WTC11 (cell line): ENCODE measurements at regions not wholly inside any gene's neighbourhood (a gene's known extent, or its start where the extent isn't known, plus 50 kb on each side); places are given as distances from the start of the nearest gene placed in this dataset.

ENCODE experiments used
- ATAC-seq: fragments of 200-7000 bp; cut with Tn5 transposase; 2 replicates; pipeline ENCODE4 v1.10.0; 2021; ENCODE audit warnings: mild to moderate bottlenecking, moderate library complexity
- CTCF ChIA-PET: fragments of 300-600 bp; sonication (Branson Sonifier 250); formaldehyde crosslinking; loops from one replicate; lab custom pipeline; 2021; ENCODE audit warnings: antibody characterized with exemption; lab: Charles Lee
- POLR2A ChIA-PET: fragments of 350-600 bp; sonication (Branson Sonifier 250); formaldehyde crosslinking; loops from one replicate; lab custom pipeline; 2021; ENCODE audit warnings: antibody characterized with exemption; lab: Charles Lee
- DNase-seq: peaks from one replicate; pipeline ENCODE4 v3.0.0; 2021; ENCODE audit warnings: low spot score
- H3K27ac Mint-ChIP-seq: 2 replicates; pipeline ENCODE4 v1.8.0; 2021; ENCODE audit warnings: mixed read lengths
- H3K27me3 Mint-ChIP-seq: 2 replicates; pipeline ENCODE4 v1.8.0; 2021; ENCODE audit warnings: low read depth, mild to moderate bottlenecking, moderate library complexity, mixed read lengths
- H3K36me3 Mint-ChIP-seq: 2 replicates; pipeline ENCODE4 v1.8.0; 2021; ENCODE audit warnings: mixed read lengths
- H3K4me1 Mint-ChIP-seq: 2 replicates; pipeline ENCODE4 v1.8.0; 2022; ENCODE audit warnings: mixed read lengths
- H3K4me3 Mint-ChIP-seq: 2 replicates; pipeline ENCODE4 v1.8.0; 2021; ENCODE audit warnings: mild to moderate bottlenecking, moderate library complexity, mixed read lengths
- H3K9me3 Mint-ChIP-seq: 2 replicates; pipeline ENCODE4 v1.8.0; 2021; ENCODE audit warnings: mixed read lengths
- ATF3 ChIP-seq: sonication (generic); formaldehyde crosslinking; conservative IDR thresholded peaks from 2 replicates; pipeline ENCODE4 v1.8.1; 2022; ENCODE audit warnings: mild to moderate bottlenecking, missing genetic modification reagents
- ATF6 ChIP-seq: sonication (generic); formaldehyde crosslinking; IDR thresholded peaks from 2 replicates; pipeline ENCODE4 v1.8.1; 2023; ENCODE audit warnings: mild to moderate bottlenecking, missing genetic modification reagents
- CDX4 ChIP-seq: fragments of 250-450 bp; sonication (Bioruptor Pico); IDR thresholded peaks from 2 replicates; pipeline ENCODE4 v1.9.0; 2021; ENCODE audit warnings: moderate library complexity, mild to moderate bottlenecking, inconsistent platforms, borderline replicate concordance
- CREB1 ChIP-seq: sonication (generic); formaldehyde crosslinking; IDR thresholded peaks from 2 replicates; pipeline ENCODE4 v1.8.0; 2023; ENCODE audit warnings: mild to moderate bottlenecking, missing genetic modification reagents
- FOXJ3 ChIP-seq: sonication (generic); formaldehyde crosslinking; IDR thresholded peaks from 2 replicates; pipeline ENCODE4 v1.9.0; 2021; ENCODE audit warnings: missing genetic modification reagents, mild to moderate bottlenecking, borderline replicate concordance
- FOXK1 ChIP-seq: sonication (generic); formaldehyde crosslinking; IDR thresholded peaks from 2 replicates; pipeline ENCODE4 v1.8.0; 2022; ENCODE audit warnings: mild to moderate bottlenecking, moderate library complexity, missing genetic modification reagents
- FOXP1 ChIP-seq: sonication (generic); formaldehyde crosslinking; IDR thresholded peaks from 2 replicates; pipeline ENCODE4 v1.8.0; 2022; ENCODE audit warnings: missing genetic modification reagents, mild to moderate bottlenecking, moderate library complexity, borderline replicate concordance
- GABPB1 ChIP-seq: sonication (generic); formaldehyde crosslinking; IDR thresholded peaks from 2 replicates; pipeline ENCODE4 v1.8.1; 2023; ENCODE audit warnings: mild to moderate bottlenecking, missing genetic modification reagents
- IRF2 ChIP-seq: sonication (generic); formaldehyde crosslinking; IDR thresholded peaks from 2 replicates; pipeline ENCODE4 v1.8.0; 2022; ENCODE audit warnings: low read depth, missing genetic modification reagents, borderline replicate concordance
- KAT7 ChIP-seq: sonication (generic); formaldehyde crosslinking; IDR thresholded peaks from 2 replicates; pipeline ENCODE4 v1.8.1; 2023; ENCODE audit warnings: missing genetic modification reagents, mild to moderate bottlenecking, borderline replicate concordance
- NR2C2 ChIP-seq: sonication (generic); formaldehyde crosslinking; IDR thresholded peaks from 2 replicates; pipeline ENCODE4 v1.8.0; 2022; ENCODE audit warnings: mild to moderate bottlenecking, missing genetic modification reagents
- OVOL2 ChIP-seq: fragments of 250-450 bp; sonication (Bioruptor Pico); IDR thresholded peaks from 2 replicates; pipeline ENCODE4 v1.9.0; 2021; ENCODE audit warnings: mild to moderate bottlenecking, borderline replicate concordance
- RORB ChIP-seq: fragments of 250-450 bp; sonication (Bioruptor Pico); IDR thresholded peaks from 2 replicates; pipeline ENCODE4 v1.9.0; 2021; ENCODE audit warnings: mild to moderate bottlenecking
- ZBTB43 ChIP-seq: sonication (generic); formaldehyde crosslinking; IDR thresholded peaks from 2 replicates; pipeline ENCODE4 v1.8.1; 2023; ENCODE audit warnings: mild to moderate bottlenecking, missing genetic modification reagents
- ZNF138 ChIP-seq: sonication (generic); formaldehyde crosslinking; conservative IDR thresholded peaks from 2 replicates; pipeline ENCODE4 v1.8.1; 2022; ENCODE audit warnings: mild to moderate bottlenecking, moderate library complexity, missing genetic modification reagents
- ZNF232 ChIP-seq: sonication (generic); formaldehyde crosslinking; IDR thresholded peaks from 2 replicates; pipeline ENCODE4 v1.8.0; 2022; ENCODE audit warnings: mild to moderate bottlenecking, missing genetic modification reagents
- ZNF423 ChIP-seq: fragments of 250-450 bp; sonication (Bioruptor Pico); IDR thresholded peaks from 2 replicates; pipeline ENCODE4 v2.1.2; 2022; ENCODE audit warnings: mild to moderate bottlenecking, moderate library complexity
- ZNF425 ChIP-seq: fragments of 250-450 bp; sonication (Bioruptor Pico); conservative IDR thresholded peaks from 2 replicates; pipeline ENCODE4 v1.9.0; 2021; ENCODE audit warnings: mild to moderate bottlenecking
- ZNF532 ChIP-seq: fragments of 250-450 bp; sonication (Bioruptor Pico); IDR thresholded peaks from 2 replicates; pipeline ENCODE4 v1.9.0; 2021; ENCODE audit warnings: mild to moderate bottlenecking, borderline replicate concordance

- Mint-ChIP-seq H3K27ac (no peak overlapping the region), H3K9me3 (no peaks in the 10 kb centered on the region), H3K36me3 (no peaks in the 10 kb centered on the region), H3K4me1 (peaks cover 8% of the 10 kb centered on the region), H3K27me3 (peaks cover 1% of the 10 kb centered on the region; the same call in 1 of the 2 replicates), H3K4me3 (no peak overlapping the region)
- DNase-seq = no peak
- CTCF ChIA-PET = no interaction called here
- POLR2A ChIA-PET = no interaction called here
- TF ChIP-seq FOXP1 (CRISPR knock-in tag) = no peak
- TF ChIP-seq GABPB1 (CRISPR knock-in tag) = no peak
- no peak for TF ChIP-seq FOXK1
- no peak for TF ChIP-seq IRF2 (CRISPR knock-in tag)
- TF ChIP-seq ATF3 (CRISPR knock-in tag) = no peak
- TF ChIP-seq ZNF425 = no peak
- TF ChIP-seq ATF6 (CRISPR knock-in tag) = no peak
- TF ChIP-seq CDX4 (CRISPR knock-in tag) = no peak
- TF ChIP-seq CREB1 (CRISPR knock-in tag) = no peak
- no peak for TF ChIP-seq NR2C2 (CRISPR knock-in tag)
- no peak for TF ChIP-seq OVOL2
- no peak for TF ChIP-seq KAT7 (CRISPR knock-in tag)
- TF ChIP-seq ZNF138 (CRISPR knock-in tag) = no peak
- peak; percentile 79 for ATAC-seq
Observed at GRCh38 chr20:40777653-40778052, 88.6 kb upstream of the MAFB start.

- TF ChIP-seq ZNF232 = no peak
- no peak for TF ChIP-seq FOXP1 (CRISPR knock-in tag)
- Mint-ChIP-seq H3K4me3 (no peak overlapping the region), H3K27me3 (peaks cover 2% of the 10 kb centered on the region; the same call in 1 of the 2 replicates), H3K9me3 (no peaks in the 10 kb centered on the region), H3K36me3 (no peaks in the 10 kb centered on the region), H3K27ac (no peak overlapping the region), H3K4me1 (peaks cover 8% of the 10 kb centered on the region)
- ATAC-seq (no peak), DNase-seq (no peak)
- CTCF ChIA-PET = interaction anchor here (0.9 to 1.5 kb wide), 3 partner anchors 33 to 167 kb away, joined by 3 to 4 read pairs (median 4); no protein-coding TSS in a partner anchor
- POLR2A ChIA-PET = no interaction called here
Observed at GRCh38 chr20:40778894-40779496, 90.0 kb upstream of the MAFB start.

- no peak for DNase-seq
- CTCF ChIA-PET = interaction anchor here (0.7 to 2.2 kb wide), 6 partner anchors 9 to 952 kb away, joined by 3 to 7 read pairs (median 6); no protein-coding TSS in a partner anchor
- H3K27me3 Mint-ChIP-seq = peaks cover 2% of the 10 kb centered on the region; the same call in 1 of the 2 replicates
- no peak for TF ChIP-seq RORB
- TF ChIP-seq ZNF423 = no peak
- no peak for TF ChIP-seq FOXJ3
- TF ChIP-seq ZBTB43 = no peak
- no peak for TF ChIP-seq CREB1 (CRISPR knock-in tag)
- no peak for TF ChIP-seq ZNF532
Observed at GRCh38 chr20:40781327-40782042, 92.4 kb upstream of the MAFB start.

More at GRCh38 chr20:40781327-40782042, 92.4 kb upstream of the MAFB start:
- H3K36me3 Mint-ChIP-seq = no peaks in the 10 kb centered on the region
- peaks cover 8% of the 10 kb centered on the region for H3K4me1 Mint-ChIP-seq
- no peak for ATAC-seq
- H3K27ac Mint-ChIP-seq = no peak overlapping the region
- POLR2A ChIA-PET = no interaction called here
- peaks cover 4% of the 10 kb centered on the region for H3K9me3 Mint-ChIP-seq
- no peak overlapping the region for H3K4me3 Mint-ChIP-seq
